Neural cell (in vitro differentiated cells): ENCODE measurements at regions not wholly inside any gene's neighbourhood (a gene's known extent, or its start where the extent isn't known, plus 50 kb on each side); places are given as distances from the start of the nearest gene placed in this dataset.

Experiments
- H2AFZ ChIP-seq: fragments of 200-600, 300-800 bp; sonication (generic), shearing (Covaris generic); 2 replicates; pipeline ENCODE4 v1.6.0; 2014; ENCODE audit warnings: low read depth, mild to moderate bottlenecking, antibody characterized with exemption, low read length, moderate library complexity
- H3F3A ChIP-seq: fragments of 200-600 bp; shearing (Covaris generic); 2 replicates; pipeline ENCODE4 v1.6.1; 2016; ENCODE audit warnings: mild to moderate bottlenecking, moderate library complexity, mixed read lengths, antibody characterized with exemption, low read length; ENCODE audit not compliant: insufficient read depth, poor library complexity, severe bottlenecking
- H3K27ac ChIP-seq: fragments of 200-600, 300-800 bp; sonication (generic), shearing (Covaris generic); 2 replicates; pipeline ENCODE4 v1.5.1; 2014; ENCODE audit warnings: mild to moderate bottlenecking, low read length, moderate library complexity
- H3K27me3 ChIP-seq: fragments of 300-800, 200-600 bp; sonication (generic), shearing (Covaris generic); 2 replicates; pipeline ENCODE4 v1.6.0; 2014; ENCODE audit warnings: mild to moderate bottlenecking, low read depth, low read length, moderate library complexity; ENCODE audit not compliant: insufficient read depth
- H3K36me3 ChIP-seq: fragments of 300-800, 200-600 bp; sonication (generic), shearing (Covaris generic); 2 replicates; pipeline ENCODE4 v1.5.1; 2014; ENCODE audit warnings: mild to moderate bottlenecking, antibody characterized with exemption, low read length, moderate library complexity; ENCODE audit not compliant: insufficient read depth
- H3K4me2 ChIP-seq: fragments of 300-800, 200-600 bp; sonication (generic), shearing (Covaris generic); 2 replicates; pipeline ENCODE4 v1.6.0; 2014; ENCODE audit warnings: mild to moderate bottlenecking, low read length
- H3K4me3 ChIP-seq: fragments of 300-800, 200-600 bp; sonication (generic), shearing (Covaris generic); 2 replicates; pipeline ENCODE4 v1.5.1; 2014; ENCODE audit warnings: mild to moderate bottlenecking, low read length, moderate library complexity
- H3K79me2 ChIP-seq: fragments of 200-600 bp; shearing (Covaris generic); replicated peaks from 2 replicates; pipeline ENCODE4 v1.6.0; 2014; ENCODE audit warnings: mild to moderate bottlenecking, low read length, moderate library complexity; ENCODE audit not compliant: insufficient read depth
- H3K9ac ChIP-seq: fragments of 300-800, 200-600 bp; sonication (generic), shearing (Covaris generic); 2 replicates; pipeline ENCODE4 v1.6.1; 2016; ENCODE audit warnings: mild to moderate bottlenecking, low read length, mixed read lengths
- H3K9me2 ChIP-seq: fragments of 200-600 bp; shearing (Covaris generic); 2 replicates; pipeline ENCODE4 v1.6.1; 2016; ENCODE audit warnings: mild to moderate bottlenecking, low read length, mixed read lengths; ENCODE audit not compliant: insufficient read depth
- H3K9me3 ChIP-seq: fragments of 200-600, 300-800 bp; sonication (generic), shearing (Covaris generic); 2 replicates; pipeline ENCODE4 v1.6.1; 2016; ENCODE audit warnings: mild to moderate bottlenecking, mixed run types, low read length, moderate library complexity, mixed read lengths
- H4K20me1 ChIP-seq: fragments of 200-600 bp; shearing (Covaris generic); 2 replicates; pipeline ENCODE4 v1.6.1; 2016; ENCODE audit warnings: mild to moderate bottlenecking, mixed run types; ENCODE audit not compliant: insufficient read depth
- CTCF ChIP-seq: fragments of 450-650 bp; IDR thresholded peaks from 2 replicates; pipeline ENCODE4 v1.5.1; 2014; ENCODE audit warnings: antibody characterized with exemption, mild to moderate bottlenecking, moderate library complexity; ENCODE audit not compliant: poor library complexity, severe bottlenecking
- EP300 ChIP-seq: fragments of 450-650 bp; conservative IDR thresholded peaks from 2 replicates; pipeline ENCODE4 v1.6.1; 2014; ENCODE audit warnings: antibody characterized with exemption, mild to moderate bottlenecking, moderate library complexity; ENCODE audit not compliant: poor library complexity, severe bottlenecking
- EZH2 ChIP-seq: fragments of 200-600, 300-800 bp; shearing (Covaris generic), sonication (generic); IDR thresholded peaks from 2 replicates; pipeline ENCODE4 v1.6.1; 2014; ENCODE audit warnings: antibody characterized with exemption, low read length, borderline replicate concordance, mild to moderate bottlenecking; ENCODE audit not compliant: insufficient read depth, poor library complexity, severe bottlenecking
- MXI1 ChIP-seq: fragments of 450-650 bp; conservative IDR thresholded peaks from 2 replicates; pipeline ENCODE4 v1.6.1; 2014; ENCODE audit warnings: antibody characterized with exemption, mild to moderate bottlenecking; ENCODE audit not compliant: poor library complexity, severe bottlenecking
- POLR2AphosphoS5 ChIP-seq: IDR thresholded peaks from 2 replicates; pipeline ENCODE4 v1.6.1; 2012
- RAD21 ChIP-seq: fragments of 450-650 bp; conservative IDR thresholded peaks from 2 replicates; pipeline ENCODE4 v1.6.1; 2014; ENCODE audit warnings: antibody characterized with exemption, mild to moderate bottlenecking, moderate library complexity
- REST ChIP-seq: IDR thresholded peaks from 2 replicates; pipeline ENCODE4 v1.6.1; 2012; ENCODE audit warnings: borderline replicate concordance
- SMC3 ChIP-seq: fragments of 450-650 bp; conservative IDR thresholded peaks from 2 replicates; pipeline ENCODE4 v1.6.1; 2014; ENCODE audit warnings: antibody characterized with exemption, mild to moderate bottlenecking, moderate library complexity; ENCODE audit not compliant: poor library complexity
- TAF1 ChIP-seq: IDR thresholded peaks from 2 replicates; pipeline ENCODE4 v1.6.1; 2012; ENCODE audit warnings: low read depth

GRCh38 chr13:34611671-34612070 lies 330.4 kb upstream of the NBEA start:
- TF ChIP-seq RAD21 (no peak), EZH2 (no peak), EP300 (peak; percentile 22), SMC3 (no peak)
- H3K9me3 ChIP-seq = no peaks in the 10 kb centered on the region
- H3K27me3 ChIP-seq = no peaks in the 10 kb centered on the region
- H3F3A ChIP-seq = no peaks in the 10 kb centered on the region
- no peaks in the 10 kb centered on the region for H4K20me1 ChIP-seq
- no peaks in the 10 kb centered on the region for H3K79me2 ChIP-seq
- no peak overlapping the region for H2AFZ ChIP-seq
- H3K36me3 ChIP-seq = no peaks in the 10 kb centered on the region
- H3K4me3 ChIP-seq = no peak overlapping the region
- H3K9ac ChIP-seq = no peak overlapping the region
- H3K9me2 ChIP-seq = no peaks in the 10 kb centered on the region
- no peak overlapping the region for H3K4me2 ChIP-seq
- H3K27ac ChIP-seq = no peak overlapping the region

- Histone ChIP-seq H3K36me3 (no peaks in the 10 kb centered on the region), H3F3A (no peaks in the 10 kb centered on the region), H3K9me3 (no peaks in the 10 kb centered on the region), H3K27ac (no peak overlapping the region), H3K9ac (no peak overlapping the region), H3K9me2 (no peaks in the 10 kb centered on the region), H3K27me3 (no peaks in the 10 kb centered on the region), H2AFZ (no peak overlapping the region), H3K4me2 (no peak overlapping the region), H3K4me3 (no peak overlapping the region), H3K79me2 (no peaks in the 10 kb centered on the region), H4K20me1 (no peaks in the 10 kb centered on the region)
- TF ChIP-seq CTCF = no peak
- TF ChIP-seq EZH2 = no peak
- TF ChIP-seq MXI1 = no peak
- TF ChIP-seq EP300 = no peak
- TF ChIP-seq RAD21 = no peak
- no peak for TF ChIP-seq TAF1
- TF ChIP-seq SMC3 = no peak
- TF ChIP-seq POLR2AphosphoS5 = no peak
- TF ChIP-seq REST = no peak
Measured at GRCh38 chr13:34617473-34618083, 324.5 kb upstream of the NBEA start.
